Body of pancreas (tissue), 4 donors: ENCODE measurements at regions not wholly inside any gene's neighbourhood (a gene's known extent, or its start where the extent isn't known, plus 50 kb on each side); places are given as distances from the start of the nearest gene placed in this dataset.

Experiments
- CTCF ChIP-seq, 7 experiments: fragments of 450-650 bp in 4 of 7; fragments of 200-600 bp in 3 of 7; sonication (generic) in 3 of 7; IDR thresholded peaks; one replicate each; pipeline ENCODE4 v1.5.1; 2016 to 2019; ENCODE audit warnings: antibody characterized with exemption in 7 of 7
- POLR2A ChIP-seq, 3 donors: fragments of 450-650 bp; IDR thresholded peaks; one replicate each; pipeline ENCODE4 v1.6.1; 2016; ENCODE audit warnings: antibody characterized with exemption in 3 of 3, mild to moderate bottlenecking in 2 of 3

GRCh38 chr17:69919789-69920188 is 155.2 kb upstream of the KCNJ16 start:
- TF ChIP-seq CTCF (IDR thresholded peaks at IDR 0.05): no peak
- TF ChIP-seq POLR2A (IDR thresholded peaks at IDR 0.05): no peak
